ENCODE measurements at regions not wholly inside any gene's neighbourhood (a gene's known extent, or its start where the extent isn't known, plus 50 kb on each side); places are given as distances from the start of the nearest gene placed in this dataset.

GRCh38 chr14:53472306-53472705 lies 319.2 kb upstream of the DDHD1 start:
- TF ChIP-seq EZH2 (IDR thresholded peaks at IDR 0.05; ENCODE audit: borderline replicate concordance, low read depth, low read length) (no peak), ZBTB17 (CRISPR knock-in tag; IDR thresholded peaks at IDR 0.05) (no peak), MAFK (IDR thresholded peaks at IDR 0.05; ENCODE audit: low read length) (no peak), TFAP4 (CRISPR knock-in tag; IDR thresholded peaks at IDR 0.05; ENCODE audit: borderline replicate concordance) (no peak), CSDE1 (IDR thresholded peaks at IDR 0.05) (no peak), PHF20 (IDR thresholded peaks at IDR 0.05; ENCODE audit: partially characterized antibody) (no peak), THRA (IDR thresholded peaks at IDR 0.05) (no peak), SREBF2 (CRISPR knock-in tag; IDR thresholded peaks at IDR 0.05) (no peak), TAF1 (IDR thresholded peaks at IDR 0.05; ENCODE audit: control insufficient read depth, extremely low read depth, insufficient read depth, low read length, severe bottlenecking) (no peak)
